ENCODE measurements at regions not wholly inside any gene's neighbourhood (a gene's known extent, or its start where the extent isn't known, plus 50 kb on each side); places are given as distances from the start of the nearest gene placed in this dataset.

GRCh38 chr5:61965069-61965468 is 340.9 kb upstream of the KIF2A start:
- no peak for DNase-seq (ENCODE audit: low read depth)

GRCh38 chr5:61965490-61965889 is 340.5 kb upstream of the KIF2A start:
- DNase-seq (ENCODE audit: low read depth) = no peak

- DNase-seq (ENCODE audit: low read depth) = no peak
Observed at GRCh38 chr5:61966296-61966955, 339.6 kb upstream of the KIF2A start.

GRCh38 chr5:61966997-61967396 is 339.0 kb upstream of the KIF2A start:
- no peak for DNase-seq (ENCODE audit: low read depth)

- no peak for DNase-seq (ENCODE audit: low read depth)
Observed at GRCh38 chr5:61967681-61968080, 338.3 kb upstream of the KIF2A start.

GRCh38 chr5:61969347-61969746 is 336.7 kb upstream of the KIF2A start:
- DNase-seq (ENCODE audit: low read depth) = no peak

- no peak for DNase-seq (ENCODE audit: low read depth)
Observed at GRCh38 chr5:61969755-61970154, 336.3 kb upstream of the KIF2A start.

GRCh38 chr5:61970218-61970617 is 335.8 kb upstream of the KIF2A start:
- DNase-seq (ENCODE audit: low read depth) = no peak

- no peak for DNase-seq (ENCODE audit: low read depth)
Observed at GRCh38 chr5:61974680-61975079, 331.3 kb upstream of the KIF2A start.

- DNase-seq (ENCODE audit: low read depth) = no peak
Observed at GRCh38 chr5:61981886-61982285, 324.1 kb upstream of the KIF2A start.

GRCh38 chr5:61991430-61991829 is 314.6 kb upstream of the KIF2A start:
- DNase-seq (ENCODE audit: low read depth) = no peak

GRCh38 chr5:61991866-61992265 is 314.1 kb upstream of the KIF2A start:
- no peak for DNase-seq (ENCODE audit: low read depth)

GRCh38 chr5:61993295-61993927 is 312.6 kb upstream of the KIF2A start:
- DNase-seq (ENCODE audit: low read depth) = no peak

GRCh38 chr5:61994171-61994570 is 311.8 kb upstream of the KIF2A start:
- DNase-seq (ENCODE audit: low read depth) = no peak

GRCh38 chr5:61995486-61995885 is 310.5 kb upstream of the KIF2A start:
- DNase-seq (ENCODE audit: low read depth) = no peak

GRCh38 chr5:61999371-61999770 is 306.6 kb upstream of the KIF2A start:
- no peak for DNase-seq (ENCODE audit: low read depth)

- DNase-seq (ENCODE audit: low read depth) = no peak
Observed at GRCh38 chr5:62000646-62001045, 305.4 kb upstream of the KIF2A start.

GRCh38 chr5:62001640-62002039 is 304.4 kb upstream of the KIF2A start:
- no peak for DNase-seq (ENCODE audit: low read depth)

GRCh38 chr5:62002436-62002835 is 303.6 kb upstream of the KIF2A start:
- no peak for DNase-seq (ENCODE audit: low read depth)

GRCh38 chr5:62005551-62005950 is 300.5 kb upstream of the KIF2A start:
- DNase-seq (ENCODE audit: low read depth) = no peak

GRCh38 chr5:62007457-62007856 is 298.5 kb upstream of the KIF2A start:
- DNase-seq (ENCODE audit: low read depth) = no peak

- no peak for DNase-seq (ENCODE audit: low read depth)
Observed at GRCh38 chr5:62011089-62011664, 294.8 kb upstream of the KIF2A start.

- no peak for DNase-seq (ENCODE audit: low read depth)
Observed at GRCh38 chr5:62017092-62017491, 288.9 kb upstream of the KIF2A start.

- DNase-seq (ENCODE audit: low read depth) = no peak
Observed at GRCh38 chr5:62029303-62029702, 276.7 kb upstream of the KIF2A start.

All from T follicular helper cell (primary cell).